ENCODE measurements at regions not wholly inside any gene's neighbourhood (a gene's known extent, or its start where the extent isn't known, plus 50 kb on each side); places are given as distances from the start of the nearest gene placed in this dataset.

DNA sequence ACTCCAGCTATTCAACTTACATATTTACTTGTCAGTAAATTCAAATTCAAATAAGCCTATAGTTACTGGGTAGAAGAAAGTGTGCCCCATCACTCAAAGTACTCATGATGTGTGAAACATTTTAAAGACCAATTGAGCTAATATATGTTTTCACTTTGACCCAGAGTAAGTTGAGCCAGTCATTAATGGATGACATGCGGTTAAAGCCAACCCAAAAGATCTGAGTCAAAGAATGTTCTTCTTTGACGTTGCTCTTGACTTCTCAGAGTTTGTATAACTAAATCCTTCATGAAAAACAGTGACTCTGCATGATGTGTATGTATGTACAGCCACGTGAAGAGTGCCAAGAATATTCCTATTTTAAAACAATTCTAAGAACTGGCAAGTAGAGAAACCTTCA, 237.4 kb downstream of the NR2F1-AS1 start:
- Histone ChIP-seq H3K36me3 (no peaks in the 10 kb centered on the region), H3K27me3 (no peaks in the 10 kb centered on the region), H3K4me3 (no peak overlapping the region), H3K4me1 (no peaks in the 10 kb centered on the region), H3K27ac (no peak overlapping the region), H3K9me3 (no peaks in the 10 kb centered on the region)
- 56% methylated on average over 3 of the region's 3 CpGs for WGBS (ENCODE audit: insufficient coverage, low coverage, low lambda C conversion rate, missing lambda C conversion rate)
- TF ChIP-seq, protein P1, sequence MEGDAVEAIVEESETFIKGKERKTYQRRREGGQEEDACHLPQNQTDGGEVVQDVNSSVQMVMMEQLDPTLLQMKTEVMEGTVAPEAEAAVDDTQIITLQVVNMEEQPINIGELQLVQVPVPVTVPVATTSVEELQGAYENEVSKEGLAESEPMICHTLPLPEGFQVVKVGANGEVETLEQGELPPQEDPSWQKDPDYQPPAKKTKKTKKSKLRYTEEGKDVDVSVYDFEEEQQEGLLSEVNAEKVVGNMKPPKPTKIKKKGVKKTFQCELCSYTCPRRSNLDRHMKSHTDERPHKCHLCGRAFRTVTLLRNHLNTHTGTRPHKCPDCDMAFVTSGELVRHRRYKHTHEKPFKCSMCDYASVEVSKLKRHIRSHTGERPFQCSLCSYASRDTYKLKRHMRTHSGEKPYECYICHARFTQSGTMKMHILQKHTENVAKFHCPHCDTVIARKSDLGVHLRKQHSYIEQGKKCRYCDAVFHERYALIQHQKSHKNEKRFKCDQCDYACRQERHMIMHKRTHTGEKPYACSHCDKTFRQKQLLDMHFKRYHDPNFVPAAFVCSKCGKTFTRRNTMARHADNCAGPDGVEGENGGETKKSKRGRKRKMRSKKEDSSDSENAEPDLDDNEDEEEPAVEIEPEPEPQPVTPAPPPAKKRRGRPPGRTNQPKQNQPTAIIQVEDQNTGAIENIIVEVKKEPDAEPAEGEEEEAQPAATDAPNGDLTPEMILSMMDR (IDR thresholded peaks at IDR 0.05), result no peak
- no peak for TF ChIP-seq POLR2A (IDR thresholded peaks at IDR 0.05)
- no peak for DNase-seq
- intact Hi-C loops (cut with DNase I), result no loop called here
- ATAC-seq, result no peak

DNA sequence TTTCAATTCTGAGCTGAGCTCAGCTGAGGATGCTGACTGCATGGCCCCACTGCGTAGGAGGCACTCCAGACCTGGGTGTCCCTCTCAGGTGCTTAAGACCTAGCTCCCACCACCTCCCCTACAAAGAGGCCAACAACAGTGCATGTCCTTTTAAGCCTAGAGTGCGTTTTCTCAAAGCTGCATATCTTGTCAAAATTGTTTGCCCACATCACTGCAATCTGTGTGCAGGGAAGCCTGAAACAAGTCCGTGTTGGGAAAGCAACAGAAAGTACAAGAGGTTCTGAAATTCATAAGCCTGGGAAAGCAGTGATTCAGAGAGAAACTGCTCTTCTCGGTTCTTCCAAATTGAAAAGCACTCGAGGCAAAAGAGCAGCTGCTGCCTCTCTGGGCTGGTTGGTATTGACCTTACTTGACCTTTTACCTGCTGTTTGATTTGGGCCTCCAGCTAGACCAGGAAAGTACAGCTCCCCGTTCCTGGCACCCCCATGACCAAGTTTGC, 238.4 kb downstream of the NR2F1-AS1 start:
- H3K27me3 ChIP-seq, result no peaks in the 10 kb centered on the region
- intact Hi-C loops (cut with DNase I), result no loop called here
- no peaks in the 10 kb centered on the region for H3K4me1 ChIP-seq
- H3K4me3 ChIP-seq, result no peak overlapping the region
- no peak for ATAC-seq
- TF ChIP-seq, protein P1 (IDR thresholded peaks at IDR 0.05), result no peak
- TF ChIP-seq POLR2A (IDR thresholded peaks at IDR 0.05), result no peak
- H3K9me3 ChIP-seq, result no peaks in the 10 kb centered on the region
- DNase-seq, result no peak
- WGBS (ENCODE audit: insufficient coverage, low coverage, low lambda C conversion rate, missing lambda C conversion rate), result 16% methylated on average over 6 of the region's 6 CpGs
- no peak overlapping the region for H3K27ac ChIP-seq
- no peaks in the 10 kb centered on the region for H3K36me3 ChIP-seq

DNA sequence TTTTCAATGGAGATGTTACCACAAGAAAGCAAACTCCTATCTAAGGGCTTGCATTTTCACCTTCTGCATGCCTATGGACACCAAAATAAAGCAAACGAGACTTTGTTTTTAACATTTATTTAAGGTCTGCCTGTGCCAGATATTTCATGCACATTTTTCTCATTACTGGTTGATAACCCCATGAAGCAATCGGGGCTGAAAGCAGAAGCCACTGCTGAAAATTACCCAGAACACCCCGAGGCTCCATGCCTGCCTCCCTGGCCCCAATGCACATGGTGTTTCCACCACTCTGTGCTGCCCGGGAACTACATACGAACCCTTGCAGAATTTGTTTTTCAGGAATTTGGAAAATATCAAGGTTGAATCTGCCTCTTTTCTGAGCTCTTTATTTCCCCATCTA, 240.1 kb downstream of the NR2F1-AS1 start:
- no peak overlapping the region for H3K4me3 ChIP-seq
- DNase-seq (no peak), ATAC-seq (no peak)
- H3K27me3 ChIP-seq, result no peaks in the 10 kb centered on the region
- no peaks in the 10 kb centered on the region for H3K9me3 ChIP-seq
- H3K4me1 ChIP-seq, result no peaks in the 10 kb centered on the region
- TF ChIP-seq, protein P1 (IDR thresholded peaks at IDR 0.05), result no peak
- no peak for TF ChIP-seq POLR2A (IDR thresholded peaks at IDR 0.05)
- H3K36me3 ChIP-seq, result no peaks in the 10 kb centered on the region
- intact Hi-C loops (cut with DNase I), result no loop called here
- 56% methylated on average over 5 of the region's 5 CpGs for WGBS (ENCODE audit: insufficient coverage, low coverage, low lambda C conversion rate, missing lambda C conversion rate)
- H3K27ac ChIP-seq, result no peak overlapping the region

DNA sequence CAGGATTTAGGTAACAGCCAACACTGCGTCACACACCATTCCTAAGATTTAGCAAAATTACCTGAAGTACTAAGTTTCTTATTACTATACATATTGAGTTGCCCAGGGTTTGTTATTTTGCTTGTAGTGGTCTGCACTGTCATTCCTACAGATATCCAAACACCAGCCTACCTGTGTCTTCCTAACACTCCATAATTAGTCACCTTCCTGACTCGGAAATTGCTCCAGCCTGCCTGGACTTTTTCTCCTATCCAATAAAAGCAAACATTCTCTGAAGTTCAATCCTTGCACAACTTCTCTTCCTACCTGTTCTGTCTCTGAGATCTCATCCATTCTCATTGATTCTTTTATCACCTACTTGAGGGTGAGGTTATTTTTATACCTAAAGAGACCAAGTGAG, 243.9 kb downstream of the NR2F1-AS1 start:
- 59% methylated on average over 2 of the region's 2 CpGs for WGBS (ENCODE audit: insufficient coverage, low coverage, low lambda C conversion rate, missing lambda C conversion rate)
- Histone ChIP-seq H3K4me1 (no peaks in the 10 kb centered on the region), H3K27ac (no peak overlapping the region), H3K27me3 (no peaks in the 10 kb centered on the region), H3K36me3 (no peaks in the 10 kb centered on the region), H3K4me3 (no peak overlapping the region), H3K9me3 (no peaks in the 10 kb centered on the region)
- DNase-seq (no peak), ATAC-seq (no peak)
- intact Hi-C loops (cut with DNase I), result no loop called here
- no peak for TF ChIP-seq POLR2A (IDR thresholded peaks at IDR 0.05)
- TF ChIP-seq, protein P1 (IDR thresholded peaks at IDR 0.05), result no peak
